Thyroid gland (tissue), 4 donors: ENCODE measurements at regions not wholly inside any gene's neighbourhood (a gene's known extent, or its start where the extent isn't known, plus 50 kb on each side); places are given as distances from the start of the nearest gene placed in this dataset.

ENCODE experiments used
- CTCF ChIP-seq, 6 experiments: fragments of 200-600 bp in 3 of 6; fragments of 450-650 bp in 3 of 6; sonication (generic) in 3 of 6; IDR thresholded peaks; one replicate each; pipeline ENCODE4 v1.5.1; 2016 to 2019; ENCODE audit warnings: antibody characterized with exemption in 6 of 6, mild to moderate bottlenecking in 2 of 6, inconsistent platforms in 1 of 6, moderate library complexity in 1 of 6
- POLR2A ChIP-seq, 2 donors: fragments of 450-650 bp; IDR thresholded peaks; one replicate each; pipeline ENCODE4 v1.6.1; 2017; ENCODE audit warnings: antibody characterized with exemption in 2 of 2, mild to moderate bottlenecking in 2 of 2, moderate library complexity in 1 of 2

GRCh38 chr6:139912735-139913400 lies 538.4 kb upstream of the CITED2 start:
- TF ChIP-seq CTCF (IDR thresholded peaks at IDR 0.05) (no peak), POLR2A (IDR thresholded peaks at IDR 0.05) (no peak)
